ENCODE measurements at regions not wholly inside any gene's neighbourhood (a gene's known extent, or its start where the extent isn't known, plus 50 kb on each side); places are given as distances from the start of the nearest gene placed in this dataset.

GRCh38 chr1:87956750-87957149 lies 628.1 kb downstream of the LMO4 start:
- TF ChIP-seq EZH2 (IDR thresholded peaks at IDR 0.05; ENCODE audit: borderline replicate concordance, low read length) (no peak), CTCF (IDR thresholded peaks at IDR 0.05; ENCODE audit: low read length) (no peak)

All from OCI-LY1 (cell line).